ENCODE measurements at regions not wholly inside any gene's neighbourhood (a gene's known extent, or its start where the extent isn't known, plus 50 kb on each side); places are given as distances from the start of the nearest gene placed in this dataset.

DNA sequence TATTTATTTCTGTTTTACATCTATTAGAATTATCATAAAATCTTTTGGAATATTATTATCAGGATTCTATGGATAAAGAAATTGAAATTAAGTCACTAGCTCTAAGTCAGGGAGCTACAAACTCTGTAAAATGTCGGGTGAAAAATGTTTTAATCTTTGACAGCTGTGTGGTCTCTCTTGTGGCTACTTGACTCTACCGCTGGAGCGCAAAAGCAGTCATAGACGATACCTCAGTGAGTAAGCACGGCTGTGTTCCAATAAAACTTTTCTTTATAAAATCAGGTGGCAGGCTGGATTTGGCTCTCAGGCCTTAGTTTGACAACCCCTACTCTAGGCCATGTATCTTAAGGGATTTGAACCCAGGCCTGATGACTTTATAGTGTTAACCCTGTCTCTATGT, 88.5 kb upstream of the PFN2 start:
- no peaks in the 10 kb centered on the region for H4K20me1 ChIP-seq (ENCODE audit: insufficient read depth, low read length)
- no peaks in the 10 kb centered on the region for H3K27me3 ChIP-seq (replicated peaks; ENCODE audit: insufficient read depth, low read length)
- no peaks in the 10 kb centered on the region for H3K79me2 ChIP-seq (ENCODE audit: low read length)
- no peak for DNase-seq
- no peak overlapping the region for H3K27ac ChIP-seq (ENCODE audit: low read length)
- no peaks in the 10 kb centered on the region for H3K36me3 ChIP-seq (replicated peaks; ENCODE audit: insufficient read depth, low read length)
- H3K4me1 ChIP-seq (ENCODE audit: low read length): no peaks in the 10 kb centered on the region
- no peaks in the 10 kb centered on the region for H3F3A ChIP-seq (ENCODE audit: insufficient read depth, low read length)
- TF ChIP-seq EZH2 (optimal IDR thresholded peaks at IDR 0.05; ENCODE audit: low read depth, low read length) (no peak), EZH2phosphoT487 (IDR thresholded peaks at IDR 0.05; ENCODE audit: low read length) (no peak)
- TF ChIP-seq, protein P1, sequence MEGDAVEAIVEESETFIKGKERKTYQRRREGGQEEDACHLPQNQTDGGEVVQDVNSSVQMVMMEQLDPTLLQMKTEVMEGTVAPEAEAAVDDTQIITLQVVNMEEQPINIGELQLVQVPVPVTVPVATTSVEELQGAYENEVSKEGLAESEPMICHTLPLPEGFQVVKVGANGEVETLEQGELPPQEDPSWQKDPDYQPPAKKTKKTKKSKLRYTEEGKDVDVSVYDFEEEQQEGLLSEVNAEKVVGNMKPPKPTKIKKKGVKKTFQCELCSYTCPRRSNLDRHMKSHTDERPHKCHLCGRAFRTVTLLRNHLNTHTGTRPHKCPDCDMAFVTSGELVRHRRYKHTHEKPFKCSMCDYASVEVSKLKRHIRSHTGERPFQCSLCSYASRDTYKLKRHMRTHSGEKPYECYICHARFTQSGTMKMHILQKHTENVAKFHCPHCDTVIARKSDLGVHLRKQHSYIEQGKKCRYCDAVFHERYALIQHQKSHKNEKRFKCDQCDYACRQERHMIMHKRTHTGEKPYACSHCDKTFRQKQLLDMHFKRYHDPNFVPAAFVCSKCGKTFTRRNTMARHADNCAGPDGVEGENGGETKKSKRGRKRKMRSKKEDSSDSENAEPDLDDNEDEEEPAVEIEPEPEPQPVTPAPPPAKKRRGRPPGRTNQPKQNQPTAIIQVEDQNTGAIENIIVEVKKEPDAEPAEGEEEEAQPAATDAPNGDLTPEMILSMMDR (IDR thresholded peaks at IDR 0.05; ENCODE audit: low read length): no peak
- H2AFZ ChIP-seq (ENCODE audit: low read length): no peak overlapping the region
- H3K9me3 ChIP-seq (replicated peaks; ENCODE audit: insufficient read depth, low read length): no peaks in the 10 kb centered on the region
- no peak overlapping the region for H3K4me3 ChIP-seq (ENCODE audit: low read length)
- no peaks in the 10 kb centered on the region for H3K9me2 ChIP-seq (replicated peaks; ENCODE audit: insufficient read depth, low read length)
- H3K4me2 ChIP-seq (ENCODE audit: low read depth, low read length): no peak overlapping the region
- no peak overlapping the region for H3K9ac ChIP-seq (ENCODE audit: low read length)

DNA sequence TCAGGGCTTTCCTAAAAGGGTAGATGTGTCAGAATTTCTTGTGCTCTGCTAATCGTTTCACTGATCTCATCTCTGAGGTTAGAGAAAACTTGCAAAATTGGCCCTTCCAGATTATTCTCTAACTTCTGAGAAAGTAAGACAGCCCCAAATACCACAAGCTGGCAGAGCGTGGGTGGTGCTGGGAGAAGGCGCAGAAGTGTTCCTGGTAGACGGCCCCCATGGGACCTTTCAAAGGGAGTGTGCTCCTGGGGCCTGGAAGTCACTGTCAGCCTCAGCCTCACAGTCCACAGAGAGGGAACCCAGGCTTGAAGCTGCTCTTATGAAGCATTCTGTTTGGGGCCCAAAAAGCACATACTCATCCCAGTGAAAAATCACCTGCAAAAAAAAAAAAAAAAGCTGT, 86.5 kb upstream of the PFN2 start:
- no peak overlapping the region for H2AFZ ChIP-seq (ENCODE audit: low read length)
- H3K9ac ChIP-seq (ENCODE audit: low read length): no peak overlapping the region
- no peak for DNase-seq

DNA sequence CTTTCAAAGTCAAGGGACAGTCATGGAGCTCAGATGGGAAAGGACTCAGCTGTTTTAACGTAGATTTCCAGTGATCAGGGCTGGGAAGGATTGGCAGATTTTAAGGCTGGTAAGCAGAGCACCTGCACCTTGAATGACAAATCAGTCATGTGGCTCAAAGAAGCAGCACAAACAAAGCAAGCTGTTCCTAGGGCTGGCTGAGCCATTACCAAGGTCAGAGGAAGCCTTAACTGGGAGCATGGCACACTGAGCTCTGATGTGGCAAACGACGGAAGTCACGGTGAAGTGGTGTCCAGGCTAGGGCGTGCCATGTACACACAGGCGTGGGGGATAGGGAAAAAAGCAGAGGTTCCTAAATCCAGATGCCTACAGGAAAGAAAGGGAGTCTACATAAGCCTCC, 84.6 kb upstream of the PFN2 start:
- Histone ChIP-seq H3K36me3 (replicated peaks; ENCODE audit: insufficient read depth, low read length) (no peaks in the 10 kb centered on the region), H3K4me1 (ENCODE audit: low read length) (no peaks in the 10 kb centered on the region), H3F3A (ENCODE audit: insufficient read depth, low read length) (no peaks in the 10 kb centered on the region), H3K9me2 (replicated peaks; ENCODE audit: insufficient read depth, low read length) (no peaks in the 10 kb centered on the region), H3K27ac (ENCODE audit: low read length) (no peak overlapping the region), H4K20me1 (ENCODE audit: insufficient read depth, low read length) (no peaks in the 10 kb centered on the region), H3K79me2 (ENCODE audit: low read length) (no peaks in the 10 kb centered on the region), H3K4me2 (ENCODE audit: low read depth, low read length) (no peak overlapping the region), H3K9me3 (replicated peaks; ENCODE audit: insufficient read depth, low read length) (no peaks in the 10 kb centered on the region), H3K9ac (ENCODE audit: low read length) (no peak overlapping the region), H3K4me3 (ENCODE audit: low read length) (no peak overlapping the region), H3K27me3 (replicated peaks; ENCODE audit: insufficient read depth, low read length) (no peaks in the 10 kb centered on the region), H2AFZ (ENCODE audit: low read length) (no peak overlapping the region)
- DNase-seq: no peak
- no peak for TF ChIP-seq EZH2 (optimal IDR thresholded peaks at IDR 0.05; ENCODE audit: low read depth, low read length)
- TF ChIP-seq, protein P1 (IDR thresholded peaks at IDR 0.05; ENCODE audit: low read length): no peak
- no peak for TF ChIP-seq EZH2phosphoT487 (IDR thresholded peaks at IDR 0.05; ENCODE audit: low read length)

More for the DNA sequence above, 86.5 kb upstream of the PFN2 start:
- H3K27me3 ChIP-seq (replicated peaks; ENCODE audit: insufficient read depth, low read length): no peaks in the 10 kb centered on the region
- TF ChIP-seq, protein P1 (IDR thresholded peaks at IDR 0.05; ENCODE audit: low read length): no peak
- no peaks in the 10 kb centered on the region for H3K4me1 ChIP-seq (ENCODE audit: low read length)
- H4K20me1 ChIP-seq (ENCODE audit: insufficient read depth, low read length): no peaks in the 10 kb centered on the region
- H3K9me3 ChIP-seq (replicated peaks; ENCODE audit: insufficient read depth, low read length): no peaks in the 10 kb centered on the region
- no peak overlapping the region for H3K27ac ChIP-seq (ENCODE audit: low read length)
- no peak overlapping the region for H3K4me3 ChIP-seq (ENCODE audit: low read length)
- H3K9me2 ChIP-seq (replicated peaks; ENCODE audit: insufficient read depth, low read length): no peaks in the 10 kb centered on the region
- H3F3A ChIP-seq (ENCODE audit: insufficient read depth, low read length): no peaks in the 10 kb centered on the region
- H3K4me2 ChIP-seq (ENCODE audit: low read depth, low read length): no peak overlapping the region
- H3K79me2 ChIP-seq (ENCODE audit: low read length): no peaks in the 10 kb centered on the region
- H3K36me3 ChIP-seq (replicated peaks; ENCODE audit: insufficient read depth, low read length): no peaks in the 10 kb centered on the region
